ELR (cell line): ENCODE measurements at regions not wholly inside any gene's neighbourhood (a gene's known extent, or its start where the extent isn't known, plus 50 kb on each side); places are given as distances from the start of the nearest gene placed in this dataset.

Experiments
- DNase-seq: peaks from one replicate; pipeline ENCODE4 v3.0.0-alpha.2; 2015; ENCODE audit warnings: low read depth

DNA sequence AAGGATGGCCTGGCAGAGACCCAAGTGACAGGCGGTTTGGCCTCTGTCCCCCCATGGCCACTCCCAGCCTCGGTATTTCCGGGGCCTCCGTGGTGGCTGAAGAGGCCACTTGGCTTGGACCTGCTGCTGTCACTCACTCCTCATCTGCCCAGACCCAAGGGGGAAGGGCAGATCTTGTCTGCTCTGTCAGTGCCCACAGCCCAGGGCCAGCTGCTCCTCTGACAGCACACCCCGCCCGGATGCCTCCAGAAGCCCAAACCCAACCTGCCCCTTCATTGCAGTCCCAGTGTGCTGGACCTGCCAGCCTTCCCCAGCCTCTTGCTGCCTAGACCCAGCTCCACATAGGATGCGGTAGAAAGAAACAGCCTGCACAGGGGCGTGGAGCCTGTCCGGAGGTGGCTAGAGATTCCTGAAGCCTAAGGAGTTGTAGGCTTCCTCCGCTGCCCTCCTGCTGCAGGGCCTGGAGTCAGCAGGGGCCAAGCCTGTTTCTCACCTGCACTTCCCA is 52.0 kb downstream of the MAGEF1 start:
- DNase-seq: no peak

- no peak for DNase-seq
Measured at GRCh38 chr3:184658223-184658928, 53.5 kb downstream of the MAGEF1 start.

DNA sequence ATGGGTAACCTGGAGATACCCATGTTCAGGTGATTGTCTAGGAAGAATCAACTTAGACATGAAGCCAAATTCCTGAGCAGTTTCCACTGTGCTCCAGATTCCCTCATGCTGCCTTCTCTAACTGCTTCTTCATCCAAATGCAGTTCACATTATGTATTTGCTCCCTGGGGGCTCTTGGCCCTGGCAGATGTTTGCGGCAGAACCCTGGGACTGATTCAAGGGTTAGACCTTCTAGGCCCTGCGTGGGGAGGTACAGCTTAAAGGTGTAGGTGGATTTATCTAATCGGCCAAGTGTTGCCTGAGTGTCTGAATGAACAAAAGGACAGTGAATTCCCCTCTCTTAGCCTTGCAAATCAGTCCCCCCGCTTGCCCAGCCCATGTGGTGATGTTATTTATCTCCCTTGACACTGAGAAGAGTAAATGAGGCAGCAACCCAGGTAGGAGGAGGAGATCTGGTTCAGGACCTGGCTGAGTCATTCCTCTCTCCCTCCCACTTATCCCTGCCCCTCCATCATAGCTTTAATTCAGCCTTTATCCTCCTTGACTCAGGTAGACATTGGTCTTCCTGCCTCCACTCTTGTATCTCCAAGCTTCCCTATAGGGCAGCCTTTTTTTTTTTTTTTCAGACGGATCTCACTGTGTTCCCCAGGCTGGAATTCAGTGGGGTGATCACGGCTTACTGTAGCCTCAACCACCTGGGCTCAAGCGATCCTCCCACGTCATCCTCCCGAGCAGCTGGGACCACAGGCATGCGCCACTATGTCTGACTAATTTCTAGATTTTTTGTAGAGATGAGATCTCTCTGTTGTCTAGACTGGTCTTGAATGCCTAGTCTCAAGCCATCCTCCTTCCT is 54.8 kb downstream of the MAGEF1 start:
- DNase-seq: peak; percentile 79

GRCh38 chr3:184656458-184656828 is 55.4 kb downstream of the MAGEF1 start:
- DNase-seq: no peak

GRCh38 chr3:184655597-184655996 is 56.3 kb downstream of the MAGEF1 start:
- DNase-seq: no peak

DNA sequence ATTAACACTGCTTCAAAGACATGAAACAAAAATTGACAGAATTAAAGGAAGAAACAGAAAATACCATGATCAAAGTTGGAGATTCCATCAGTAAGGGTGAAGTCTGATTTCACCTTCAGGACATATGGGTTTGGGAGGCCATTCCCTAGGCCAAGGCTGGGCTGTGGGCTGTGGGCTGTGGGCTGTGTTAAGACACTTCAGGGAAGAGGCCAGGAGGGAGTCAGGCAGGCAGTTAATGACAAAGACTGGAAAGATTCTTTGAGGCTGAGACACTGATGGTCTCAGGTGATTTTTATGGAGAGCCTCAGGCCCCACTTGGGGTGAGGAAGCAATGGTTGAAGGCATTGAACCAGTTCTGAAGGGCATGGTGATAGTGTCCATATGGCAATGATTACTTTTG is 57.5 kb downstream of the MAGEF1 start:
- DNase-seq: no peak

GRCh38 chr3:184652465-184652864 is 59.4 kb downstream of the MAGEF1 start:
- DNase-seq: no peak

DNA sequence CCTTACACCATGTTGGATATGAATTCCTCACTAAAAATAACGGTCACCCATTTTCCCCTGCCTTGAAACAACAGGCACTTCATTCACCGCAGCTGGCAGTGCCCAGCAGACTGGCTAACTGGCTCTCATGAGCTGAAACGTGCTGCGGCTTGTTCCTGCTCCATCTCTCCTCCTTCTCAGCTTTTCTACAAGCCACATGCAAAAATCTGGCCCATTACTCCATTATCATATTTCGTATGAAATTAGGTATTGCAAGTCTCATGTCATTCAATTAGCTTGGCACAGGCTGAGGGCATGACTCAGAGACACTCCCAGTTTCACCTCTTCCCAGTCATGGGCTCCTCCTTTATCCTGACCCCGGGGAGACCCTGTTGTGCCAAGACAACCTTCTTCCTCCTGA is 60.0 kb downstream of the MAGEF1 start:
- no peak for DNase-seq

GRCh38 chr3:184648636-184649035 is 63.2 kb downstream of the MAGEF1 start:
- DNase-seq: no peak

GRCh38 chr3:184647405-184647936 is 64.4 kb downstream of the MAGEF1 start:
- DNase-seq: no peak

GRCh38 chr3:184645336-184645735 is 66.5 kb downstream of the MAGEF1 start:
- DNase-seq: no peak

DNA sequence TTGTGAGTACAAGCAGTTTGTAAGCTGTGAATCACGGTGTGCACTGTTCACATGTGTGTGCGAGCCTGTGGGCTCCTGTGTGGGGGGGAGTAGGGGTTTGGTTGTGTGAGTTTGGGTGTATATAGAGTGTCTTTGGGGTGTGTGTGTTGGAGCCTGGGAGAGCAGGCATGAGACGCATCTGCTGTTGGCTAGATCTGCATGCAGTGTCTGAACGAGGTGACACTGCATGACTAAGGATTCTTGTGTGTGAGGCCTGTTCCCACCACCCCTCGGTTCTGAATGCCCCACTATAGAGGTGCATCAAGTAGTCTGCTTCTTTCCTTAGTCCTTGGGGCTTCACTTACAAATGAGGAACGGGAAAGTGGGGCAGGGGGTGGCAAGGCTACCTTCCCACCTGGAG is 68.4 kb downstream of the MAGEF1 start:
- no peak for DNase-seq

DNA sequence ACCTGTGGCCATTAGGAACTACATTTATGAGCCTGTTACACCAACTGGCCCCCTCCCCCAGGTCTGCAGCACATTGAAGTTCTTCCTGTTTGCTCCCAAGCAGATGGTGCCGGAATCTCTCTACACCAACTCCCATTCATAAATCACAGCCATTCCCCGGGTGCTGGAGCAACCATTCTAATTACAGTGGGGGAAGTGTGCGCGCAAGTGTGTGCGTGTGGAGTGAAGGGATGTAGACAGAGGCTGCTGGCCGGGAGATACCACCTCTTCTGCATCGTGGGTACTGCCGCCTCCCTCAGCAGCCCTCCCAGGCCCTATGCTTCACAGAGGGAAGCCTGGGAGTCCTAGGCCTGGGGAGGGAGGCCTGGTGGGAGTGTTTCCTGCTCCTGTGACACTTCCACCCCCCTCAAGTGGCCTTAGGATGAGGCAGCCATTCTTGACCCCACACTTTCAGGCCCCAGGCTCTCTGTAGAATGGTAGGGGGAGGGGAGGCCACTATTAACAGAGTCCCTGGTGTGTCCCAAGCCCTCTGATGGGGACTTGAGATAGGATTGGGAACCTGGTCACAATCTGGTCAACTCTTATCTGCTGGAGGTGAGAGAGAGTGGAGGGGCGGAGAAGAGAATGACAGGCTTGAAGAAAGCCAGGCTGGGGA is 69.1 kb downstream of the MAGEF1 start:
- DNase-seq: no peak

GRCh38 chr3:184641430-184641829 is 70.4 kb downstream of the MAGEF1 start:
- no peak for DNase-seq

DNA sequence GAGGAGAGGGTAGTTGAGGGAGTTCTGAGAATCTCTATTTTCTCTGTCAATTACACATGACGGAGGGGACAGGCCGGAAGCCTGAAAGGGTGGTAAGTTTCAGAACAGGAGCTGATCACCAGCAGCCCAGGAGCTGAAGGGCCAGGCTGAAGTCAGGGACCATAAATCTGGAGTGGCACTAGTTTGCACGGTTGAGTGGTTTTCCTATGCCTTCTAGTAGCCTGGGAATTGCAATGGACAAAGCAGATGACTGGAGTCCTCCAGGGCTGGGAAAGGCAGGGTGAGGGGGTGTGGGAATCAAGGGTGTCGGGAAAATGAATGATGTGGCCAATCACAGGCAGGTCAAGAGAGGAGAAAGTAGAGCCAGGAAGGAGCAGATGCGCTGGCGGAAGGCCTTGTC is 72.5 kb downstream of the MAGEF1 start:
- no peak for DNase-seq

GRCh38 chr3:184637705-184638104 is 74.2 kb downstream of the MAGEF1 start:
- no peak for DNase-seq

GRCh38 chr3:184636741-184637316 is 75.0 kb downstream of the MAGEF1 start:
- peak; percentile 51 for DNase-seq

DNA sequence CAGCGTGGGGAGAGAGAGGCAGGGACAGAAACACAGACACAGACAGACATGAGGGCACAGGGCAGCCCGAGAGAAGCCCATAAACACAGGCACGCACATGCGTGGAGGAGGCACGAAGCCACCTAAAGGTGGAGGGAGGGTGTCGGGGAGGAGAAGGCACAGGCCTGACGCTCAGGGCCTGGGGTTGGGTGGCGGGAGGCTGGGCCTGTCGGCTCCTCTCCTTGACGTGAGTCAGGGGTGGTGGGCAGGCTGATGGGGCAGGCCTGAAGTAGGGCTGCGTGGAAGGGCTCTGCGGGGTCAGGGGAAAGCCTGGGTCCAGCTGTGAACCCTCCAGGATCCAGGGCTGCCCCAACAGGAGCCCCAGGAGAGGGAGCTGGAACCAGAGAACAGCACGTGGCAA is 74.2 kb downstream of the EPHB3 start:
- DNase-seq: no peak

GRCh38 chr3:184635126-184635525 is 73.5 kb downstream of the EPHB3 start:
- DNase-seq: no peak

DNA sequence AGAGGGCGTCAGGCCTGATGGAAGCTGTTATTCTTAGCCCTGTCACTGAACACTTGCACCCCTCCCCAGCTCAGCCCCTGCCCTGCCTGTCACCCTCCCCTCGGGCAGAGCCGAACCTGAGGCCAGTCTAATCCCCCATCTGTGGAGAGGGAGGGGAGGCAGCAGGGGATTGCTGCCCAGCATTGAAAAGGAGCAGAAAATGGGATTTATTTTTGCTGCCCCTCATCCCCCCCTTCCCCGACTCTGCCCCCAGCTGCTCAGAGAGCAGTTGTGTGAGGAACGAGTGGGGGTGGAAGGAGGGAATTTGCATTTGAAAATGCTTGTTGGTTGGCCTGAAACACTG is 71.6 kb downstream of the EPHB3 start:
- DNase-seq: no peak

- DNase-seq: no peak
Measured at GRCh38 chr3:184632551-184633236, 71.1 kb downstream of the EPHB3 start.
